ENCODE measurements at regions not wholly inside any gene's neighbourhood (a gene's known extent, or its start where the extent isn't known, plus 50 kb on each side); places are given as distances from the start of the nearest gene placed in this dataset.

GRCh38 chr5:145010834-145011233 is 824.3 kb downstream of the PRELID2 start:
- Histone ChIP-seq H3K4ac (ENCODE audit: low read depth, low read length) (no peak overlapping the region), H2BK5ac (ENCODE audit: low read depth, low read length, poor library complexity, severe bottlenecking) (no peak overlapping the region), H3K56ac (ENCODE audit: extremely low read depth, insufficient read depth, low read length) (no peak overlapping the region), H2AFZ (replicated peaks; ENCODE audit: low read length, poor library complexity) (no peak overlapping the region), H3K79me1 (ENCODE audit: low read depth in 1 of 2, low read length in 2 of 2) (no peaks in the 10 kb centered on the region), H2AK5ac (ENCODE audit: low read depth, low read length) (no peak overlapping the region), H3K9me1 (ENCODE audit: insufficient read depth, low read length) (no peaks in the 10 kb centered on the region), H4K8ac (ENCODE audit: low read depth in 2 of 2, low read length in 2 of 2) (no peak overlapping the region), H3K9ac (ENCODE audit: low read depth, low read length) (no peak overlapping the region), H2AK9ac (replicated peaks; ENCODE audit: low read depth, low read length, poor library complexity) (no peak overlapping the region), H4K20me1 (ENCODE audit: insufficient read depth, low read length) (no peaks in the 10 kb centered on the region), H3K4me2 (ENCODE audit: low read depth, low read length) (no peak overlapping the region), H3K9me3 (ENCODE audit: control insufficient read depth, insufficient read depth, low read length) (no peaks in the 10 kb centered on the region), H2BK15ac (ENCODE audit: low read depth, low read length) (no peak overlapping the region), H2BK20ac (ENCODE audit: low read depth, low read length) (no peak overlapping the region), H3K14ac (replicated peaks; ENCODE audit: low read depth, low read length) (no peak overlapping the region), H3K23ac (ENCODE audit: low read depth, low read length) (no peak overlapping the region), H3K36me3 (ENCODE audit: control insufficient read depth, insufficient read depth, low read length) (no peaks in the 10 kb centered on the region), H4K91ac (ENCODE audit: insufficient read depth, low read depth, low read length) (no peak overlapping the region), H4K5ac (ENCODE audit: low read depth, low read length) (no peak overlapping the region), H3K4me1 (ENCODE audit: control insufficient read depth, insufficient read depth, low read length) (no peaks in the 10 kb centered on the region), H3K18ac (ENCODE audit: low read depth, low read length) (no peak overlapping the region), H3K27ac (ENCODE audit: insufficient read depth, low read length) (no peak overlapping the region), H2BK120ac (ENCODE audit: low read depth, low read length) (no peak overlapping the region), H3K4me3 (ENCODE audit: insufficient read depth, low read depth, low read length) (no peak overlapping the region), H3K27me3 (ENCODE audit: control insufficient read depth, insufficient read depth, low read length) (no peaks in the 10 kb centered on the region)
- BruUV-seq (replicated peaks): no TSS peak
- no peak for ATAC-seq (ENCODE audit: low read depth)
- intact Hi-C loops (cut with micrococcal nuclease) (no loop called here), dilution Hi-C loops (cut with HindIII; ENCODE audit: low sequenced_read_pairs, unreplicated experiment) (no loop called here), in situ Hi-C loops (cut with MboI; ENCODE audit: low sequenced_read_pairs) (no loop called here)
- ChIA-PET CTCF (no interaction called here), POLR2A (ENCODE audit: unreplicated experiment) (no interaction called here)
- no peak for TF ChIP-seq RFX5 (IDR thresholded peaks at IDR 0.05; ENCODE audit: low read depth, low read length)
- TF ChIP-seq RAD21 (IDR thresholded peaks at IDR 0.05; ENCODE audit: low read length): no peak
- TF ChIP-seq CEBPB (IDR thresholded peaks at IDR 0.05; ENCODE audit: low read depth, low read length): no peak
- no peak for TF ChIP-seq NFE2L2 (IDR thresholded peaks at IDR 0.05; ENCODE audit: low read depth, low read length)
- no peak for TF ChIP-seq CTCF (conservative IDR thresholded peaks at IDR 0.05; ENCODE audit: low read depth, low read length)
- TF ChIP-seq SMC3 (IDR thresholded peaks at IDR 0.05; ENCODE audit: low read depth, low read length): no peak
- no peak for DNase-seq

Data from IMR-90 (cell line).